ENCODE measurements at regions not wholly inside any gene's neighbourhood (a gene's known extent, or its start where the extent isn't known, plus 50 kb on each side); places are given as distances from the start of the nearest gene placed in this dataset.

- Mint-ChIP-seq H3K4me1 (peaks cover 3% of the 10 kb centered on the region; the same call in 1 of the 2 replicates), H3K9me3 (peaks cover 93% of the 10 kb centered on the region), H3K4me3 (no peak overlapping the region), H3K36me3 (peaks cover 37% of the 10 kb centered on the region), H3K27me3 (ENCODE audit: low read depth) (peaks cover 4% of the 10 kb centered on the region), H3K27ac (no peak overlapping the region)
- TF ChIP-seq CTCF (IDR thresholded peaks at IDR 0.05) (peak; percentile 38; the same call in 1 of the 2 replicates), USF1 (CRISPR knock-in tag; IDR thresholded peaks at IDR 0.05) (no peak), ZSCAN18 (CRISPR knock-in tag; IDR thresholded peaks at IDR 0.05) (no peak), FOXJ3 (CRISPR knock-in tag; IDR thresholded peaks at IDR 0.05; ENCODE audit: borderline replicate concordance) (no peak)
- CTCF ChIA-PET, result interaction anchor here (0.5 to 1.7 kb wide), 11 partner anchors 10 to 322 kb away, joined by 3 to 6 read pairs (median 3); partner anchors contain the start of gene ASNSD1
- ATAC-seq (peak; percentile 92), DNase-seq (ENCODE audit: low spot score) (no peak)
- POLR2A ChIA-PET, result no interaction called here
These were observed 79.6 kb downstream of the MSTN start for GRCh38 chr2:189982780-189983394.

GRCh38 chr2:189982087-189982486 is 80.4 kb downstream of the MSTN start:
- no peak for TF ChIP-seq ZBTB43 (CRISPR knock-in tag; IDR thresholded peaks at IDR 0.05)
- no peak for TF ChIP-seq ATF3 (CRISPR knock-in tag; conservative IDR thresholded peaks at IDR 0.05)
- TF ChIP-seq ZNF532 (CRISPR knock-in tag; IDR thresholded peaks at IDR 0.05; ENCODE audit: borderline replicate concordance), result no peak
- no peak for TF ChIP-seq FOXP4 (CRISPR knock-in tag; IDR thresholded peaks at IDR 0.05)
- TF ChIP-seq ETV6 (CRISPR knock-in tag; IDR thresholded peaks at IDR 0.05), result no peak
- no peak for TF ChIP-seq ZNF219 (CRISPR knock-in tag; IDR thresholded peaks at IDR 0.05; ENCODE audit: borderline replicate concordance)
- TF ChIP-seq HMGXB4 (CRISPR knock-in tag; IDR thresholded peaks at IDR 0.05), result no peak
- TF ChIP-seq PRRX2 (CRISPR knock-in tag; IDR thresholded peaks at IDR 0.05), result no peak
- no peak for TF ChIP-seq SP1 (CRISPR knock-in tag; conservative IDR thresholded peaks at IDR 0.05)
- no peak for TF ChIP-seq CDX4 (CRISPR knock-in tag; IDR thresholded peaks at IDR 0.05; ENCODE audit: borderline replicate concordance)
- TF ChIP-seq USF2 (CRISPR knock-in tag; IDR thresholded peaks at IDR 0.05), result no peak
- TF ChIP-seq ZNF416 (CRISPR knock-in tag; IDR thresholded peaks at IDR 0.05), result no peak
- H3K4me1 Mint-ChIP-seq, result peaks cover 3% of the 10 kb centered on the region; the same call in 1 of the 2 replicates

More at GRCh38 chr2:189982087-189982486, 80.4 kb downstream of the MSTN start:
- no peak overlapping the region for H3K4me3 Mint-ChIP-seq
- H3K9me3 Mint-ChIP-seq, result peaks cover 92% of the 10 kb centered on the region
- ChIA-PET CTCF (interaction anchor here (1.7 kb wide), 1 partner anchor 23 kb away, joined by 6 read pairs; no protein-coding TSS in a partner anchor), POLR2A (no interaction called here)
- ATAC-seq (no peak), DNase-seq (ENCODE audit: low spot score) (no peak)
- H3K27ac Mint-ChIP-seq, result no peak overlapping the region
- peaks cover 43% of the 10 kb centered on the region for H3K36me3 Mint-ChIP-seq
- H3K27me3 Mint-ChIP-seq (ENCODE audit: low read depth), result peaks cover 4% of the 10 kb centered on the region
